Mesodermal cell (in vitro differentiated cells): ENCODE measurements at regions not wholly inside any gene's neighbourhood (a gene's known extent, or its start where the extent isn't known, plus 50 kb on each side); places are given as distances from the start of the nearest gene placed in this dataset.
"Not testable (repeated sequence)": the region's sequence is repeated elsewhere in the genome, so short reads cannot be mapped to it uniquely, and the experiment has no call there.

Experiments used
- H3K27ac ChIP-seq: 2 replicates; pipeline ENCODE4 v1.7.0; 2013; ENCODE audit warnings: mild to moderate bottlenecking, low read depth, low read length, moderate library complexity; ENCODE audit not compliant: severe bottlenecking
- H3K36me3 ChIP-seq: 2 replicates; pipeline ENCODE4 v1.7.1; 2013; ENCODE audit warnings: mild to moderate bottlenecking, low read length, moderate library complexity; ENCODE audit not compliant: control insufficient read depth, insufficient read depth
- H3K4me1 ChIP-seq: one replicate; pipeline ENCODE4 v1.7.1; 2013; ENCODE audit warnings: mild to moderate bottlenecking, low read length; ENCODE audit not compliant: insufficient read depth, control insufficient read depth, poor library complexity, severe bottlenecking
- H3K4me3 ChIP-seq: 2 replicates; pipeline ENCODE4 v1.7.0; 2013; ENCODE audit warnings: low read length, control low read depth, mild to moderate bottlenecking; ENCODE audit not compliant: insufficient read depth, poor library complexity, severe bottlenecking; ENCODE audit errors: extremely low read depth
- H3K9me3 ChIP-seq: 2 replicates; pipeline ENCODE4 v1.7.1; 2013; ENCODE audit warnings: mild to moderate bottlenecking, low read length, moderate library complexity; ENCODE audit not compliant: control insufficient read depth
- WGBS, 2 experiments: methylation state at CpG; one replicate each; pipeline ENCODE4 v1.1.5; 2013; ENCODE audit warnings: missing lambda C conversion rate in 2 of 2; ENCODE audit not compliant: insufficient coverage in 2 of 2; 5-methylcytosine and 5-hydroxymethylcytosine counted together

GRCh38 chr2:192416060-192416459 lies 221.3 kb upstream of the TMEFF2 start:
- no peak overlapping the region for H3K4me3 ChIP-seq
- no peaks in the 10 kb centered on the region for H3K9me3 ChIP-seq
- H3K4me1 ChIP-seq, result no peaks in the 10 kb centered on the region
- H3K36me3 ChIP-seq, result no peaks in the 10 kb centered on the region
- no peak overlapping the region for H3K27ac ChIP-seq
- 40% methylated on average over 2 of the region's 4 CpGs; no CpG with 5 or more reads in 1 of the 2 experiments for WGBS, 2 experiments

GRCh38 chr2:192414794-192415193 lies 220.1 kb upstream of the TMEFF2 start:
- no peaks in the 10 kb centered on the region for H3K36me3 ChIP-seq
- WGBS, 2 experiments, result 84 to 86% methylated on average over 9 to 17 of the region's 18 CpGs
- no peaks in the 10 kb centered on the region for H3K4me1 ChIP-seq
- no peak overlapping the region for H3K27ac ChIP-seq
- H3K4me3 ChIP-seq, result no peak overlapping the region
- H3K9me3 ChIP-seq, result no peaks in the 10 kb centered on the region

GRCh38 chr2:192413812-192414681 lies 219.3 kb upstream of the TMEFF2 start:
- no peak overlapping the region for H3K27ac ChIP-seq
- H3K4me1 ChIP-seq, result no peaks in the 10 kb centered on the region
- H3K36me3 ChIP-seq, result no peaks in the 10 kb centered on the region
- no peak overlapping the region for H3K4me3 ChIP-seq
- no peaks in the 10 kb centered on the region for H3K9me3 ChIP-seq
- 89 to 94% methylated on average over 10 to 11 of the region's 13 CpGs for WGBS, 2 experiments

GRCh38 chr2:192412866-192413265 lies 218.1 kb upstream of the TMEFF2 start:
- 89 to 92% methylated on average over 2 to 3 of the region's 10 CpGs for WGBS, 2 experiments
- not testable (repeated sequence) for H3K9me3 ChIP-seq, H3K4me1 ChIP-seq, H3K4me3 ChIP-seq, H3K27ac ChIP-seq, H3K36me3 ChIP-seq

GRCh38 chr2:192412394-192412793 lies 217.7 kb upstream of the TMEFF2 start:
- H3K4me1 ChIP-seq, result no peaks in the 10 kb centered on the region

GRCh38 chr2:192411755-192412154 lies 217.0 kb upstream of the TMEFF2 start:
- Histone ChIP-seq H3K9me3 (no peaks in the 10 kb centered on the region), H3K27ac (no peak overlapping the region), H3K4me3 (no peak overlapping the region), H3K4me1 (no peaks in the 10 kb centered on the region), H3K36me3 (no peaks in the 10 kb centered on the region)
- WGBS, 2 experiments, result 89 to 100% methylated on average over 1 of the region's 1 CpG

More at GRCh38 chr2:192412394-192412793, 217.7 kb upstream of the TMEFF2 start:
- H3K4me3 ChIP-seq, result no peak overlapping the region
- no peak overlapping the region for H3K27ac ChIP-seq
- no peaks in the 10 kb centered on the region for H3K9me3 ChIP-seq
- H3K36me3 ChIP-seq, result no peaks in the 10 kb centered on the region

- H3K27ac ChIP-seq, result no peak overlapping the region
- H3K36me3 ChIP-seq, result no peaks in the 10 kb centered on the region
- H3K4me3 ChIP-seq, result no peak overlapping the region
- no peaks in the 10 kb centered on the region for H3K4me1 ChIP-seq
- no peaks in the 10 kb centered on the region for H3K9me3 ChIP-seq
Observed at GRCh38 chr2:192410319-192410718, 215.6 kb upstream of the TMEFF2 start.

- no peaks in the 10 kb centered on the region for H3K36me3 ChIP-seq
- no peaks in the 10 kb centered on the region for H3K4me1 ChIP-seq
- H3K27ac ChIP-seq, result no peak overlapping the region
- no peaks in the 10 kb centered on the region for H3K9me3 ChIP-seq
- H3K4me3 ChIP-seq, result no peak overlapping the region
- 62 to 70% methylated on average over 2 to 3 of the region's 5 CpGs for whole genome bisulfite sequencing, 2 experiments
Observed at GRCh38 chr2:192407692-192408091, 213.0 kb upstream of the TMEFF2 start.

- Histone ChIP-seq H3K27ac (no peak overlapping the region), H3K4me3 (no peak overlapping the region), H3K4me1 (no peaks in the 10 kb centered on the region), H3K9me3 (no peaks in the 10 kb centered on the region), H3K36me3 (no peaks in the 10 kb centered on the region)
- WGBS, 2 experiments, result no CpG with 5 or more reads among the region's 6 CpGs
Observed at GRCh38 chr2:192398236-192398635, 203.5 kb upstream of the TMEFF2 start.

- Histone ChIP-seq H3K4me1 (no peaks in the 10 kb centered on the region), H3K27ac (no peak overlapping the region), H3K36me3 (no peaks in the 10 kb centered on the region), H3K9me3 (no peaks in the 10 kb centered on the region), H3K4me3 (no peak overlapping the region)
- WGBS, 2 experiments, result no CpG with 5 or more reads among the region's 3 CpGs
Observed at GRCh38 chr2:192394605-192395004, 199.9 kb upstream of the TMEFF2 start.

- H3K4me3 ChIP-seq, result no peak overlapping the region
- no peaks in the 10 kb centered on the region for H3K36me3 ChIP-seq
- no peaks in the 10 kb centered on the region for H3K4me1 ChIP-seq
- no peaks in the 10 kb centered on the region for H3K9me3 ChIP-seq
- no peak overlapping the region for H3K27ac ChIP-seq
Observed at GRCh38 chr2:192391041-192391440, 196.3 kb upstream of the TMEFF2 start.
